ENCODE measurements at regions not wholly inside any gene's neighbourhood (a gene's known extent, or its start where the extent isn't known, plus 50 kb on each side); places are given as distances from the start of the nearest gene placed in this dataset.

DNA sequence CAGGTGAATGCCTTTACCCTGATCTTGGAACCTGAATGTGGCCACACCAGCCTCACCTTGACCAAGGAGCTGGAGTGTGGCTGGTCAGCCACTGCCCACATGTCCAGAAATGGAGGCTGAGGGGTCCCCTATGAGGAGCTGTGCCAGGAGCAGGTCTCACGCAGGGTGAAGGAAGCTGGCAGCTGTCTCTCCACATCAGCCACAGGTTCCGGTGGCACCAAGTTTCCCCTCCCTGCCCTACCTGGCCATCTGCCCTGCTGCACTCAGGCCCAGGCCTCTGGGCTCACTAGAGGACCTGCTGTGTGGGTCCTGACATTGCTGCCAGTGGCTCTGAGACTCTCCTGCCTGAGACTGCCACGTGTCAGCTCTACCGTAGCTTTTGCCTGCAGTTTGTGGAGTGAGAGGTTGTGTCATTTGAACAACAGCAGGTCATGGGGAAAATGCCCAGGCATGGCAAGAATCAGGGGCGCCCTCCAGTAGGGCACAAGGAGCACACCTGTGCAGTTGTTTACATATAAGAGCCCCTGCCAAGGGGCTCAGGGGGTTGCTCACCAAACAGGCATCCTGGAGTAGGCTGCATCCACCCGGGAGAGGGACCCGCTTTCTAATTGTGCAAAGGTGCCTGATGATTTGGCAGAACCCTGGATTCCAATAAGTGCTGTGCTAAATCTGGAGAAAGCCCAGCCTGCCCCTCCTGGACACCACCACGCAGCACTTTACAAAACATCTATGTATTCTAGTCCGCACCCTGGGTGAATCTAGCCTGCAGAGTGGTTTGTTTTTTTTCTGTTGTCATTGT lies 258.5 kb upstream of the TLE3 start:
- Histone ChIP-seq H3K9me3 (no peaks in the 10 kb centered on the region), H3K27ac (no peak overlapping the region), H3K27me3 (ENCODE audit: low read depth) (peaks cover 6% of the 10 kb centered on the region), H3K4me3 (no peak overlapping the region), H3K4me1 (no peaks in the 10 kb centered on the region), H3K36me3 (no peaks in the 10 kb centered on the region)
- intact Hi-C loops (cut with DNase I), result no loop called here
- TF ChIP-seq, protein P1, sequence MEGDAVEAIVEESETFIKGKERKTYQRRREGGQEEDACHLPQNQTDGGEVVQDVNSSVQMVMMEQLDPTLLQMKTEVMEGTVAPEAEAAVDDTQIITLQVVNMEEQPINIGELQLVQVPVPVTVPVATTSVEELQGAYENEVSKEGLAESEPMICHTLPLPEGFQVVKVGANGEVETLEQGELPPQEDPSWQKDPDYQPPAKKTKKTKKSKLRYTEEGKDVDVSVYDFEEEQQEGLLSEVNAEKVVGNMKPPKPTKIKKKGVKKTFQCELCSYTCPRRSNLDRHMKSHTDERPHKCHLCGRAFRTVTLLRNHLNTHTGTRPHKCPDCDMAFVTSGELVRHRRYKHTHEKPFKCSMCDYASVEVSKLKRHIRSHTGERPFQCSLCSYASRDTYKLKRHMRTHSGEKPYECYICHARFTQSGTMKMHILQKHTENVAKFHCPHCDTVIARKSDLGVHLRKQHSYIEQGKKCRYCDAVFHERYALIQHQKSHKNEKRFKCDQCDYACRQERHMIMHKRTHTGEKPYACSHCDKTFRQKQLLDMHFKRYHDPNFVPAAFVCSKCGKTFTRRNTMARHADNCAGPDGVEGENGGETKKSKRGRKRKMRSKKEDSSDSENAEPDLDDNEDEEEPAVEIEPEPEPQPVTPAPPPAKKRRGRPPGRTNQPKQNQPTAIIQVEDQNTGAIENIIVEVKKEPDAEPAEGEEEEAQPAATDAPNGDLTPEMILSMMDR (IDR thresholded peaks at IDR 0.05), result no peak
- DNase-seq, result no peak
- peak in 1 of 2 donors; percentile 10 for ATAC-seq

DNA sequence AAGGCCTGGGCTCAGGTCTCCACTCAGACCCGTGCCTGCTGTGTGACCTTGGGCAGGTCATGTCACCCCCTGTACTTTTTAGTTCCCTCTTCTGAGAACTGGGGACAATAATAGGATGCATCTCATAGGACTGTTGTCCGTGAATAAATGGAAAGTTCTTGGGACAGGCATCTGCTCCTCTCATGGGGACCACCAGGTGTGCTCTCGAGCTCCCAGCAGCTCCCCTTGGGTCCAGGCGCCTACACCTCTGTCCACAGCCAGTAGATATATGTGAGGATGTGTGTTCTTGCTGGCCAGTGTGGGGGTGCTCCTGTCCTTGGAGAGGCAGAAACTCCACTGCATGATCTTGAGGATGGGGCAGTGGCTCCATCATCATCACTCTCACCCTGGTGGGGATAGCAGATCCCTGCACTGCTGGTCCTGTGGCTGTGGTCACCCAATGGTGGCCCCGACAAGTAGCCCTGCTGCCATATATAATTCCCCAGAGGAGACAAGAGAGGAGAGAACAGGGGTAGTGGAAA lies 257.6 kb upstream of the TLE3 start:
- ATAC-seq (no peak), DNase-seq (no peak)
- no peaks in the 10 kb centered on the region for H3K4me1 ChIP-seq
- H3K36me3 ChIP-seq, result no peaks in the 10 kb centered on the region
- no peaks in the 10 kb centered on the region for H3K9me3 ChIP-seq
- H3K27me3 ChIP-seq (ENCODE audit: low read depth), result peaks cover 6% of the 10 kb centered on the region
- TF ChIP-seq, protein P1 (IDR thresholded peaks at IDR 0.05), result no peak
- no peak overlapping the region for H3K27ac ChIP-seq
- intact Hi-C loops (cut with DNase I), result no loop called here
- H3K4me3 ChIP-seq, result no peak overlapping the region

DNA sequence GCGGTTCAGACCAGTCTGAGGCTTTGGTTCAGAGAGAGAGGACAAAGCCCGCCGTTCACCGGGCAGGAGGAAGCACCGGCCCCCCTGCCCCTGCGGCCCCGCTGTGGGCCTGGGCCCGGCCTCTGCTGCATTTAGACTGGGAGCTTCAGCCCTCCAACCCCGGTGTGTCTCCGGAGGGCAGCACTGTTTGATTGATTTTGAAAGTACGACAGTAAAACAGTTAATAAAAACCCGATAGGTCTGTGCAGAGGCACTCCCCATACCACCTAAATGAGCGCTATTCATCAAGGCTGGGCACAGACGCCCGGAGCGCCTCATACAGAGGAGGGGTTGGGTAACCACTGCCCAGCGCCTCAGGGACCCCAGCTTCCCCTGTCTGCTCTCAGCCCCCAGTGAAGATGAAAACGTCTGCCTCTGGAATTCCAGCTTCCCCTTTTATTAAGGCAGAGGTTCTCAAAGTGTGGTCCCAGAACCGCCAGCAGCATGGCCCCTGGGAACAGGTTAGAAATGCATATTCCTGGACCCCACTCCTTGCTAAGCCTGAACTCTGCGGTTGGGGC lies 256.7 kb upstream of the TLE3 start:
- Histone ChIP-seq H3K27me3 (ENCODE audit: low read depth) (peaks cover 6% of the 10 kb centered on the region), H3K9me3 (no peaks in the 10 kb centered on the region), H3K27ac (no peak overlapping the region), H3K4me1 (peaks cover 4% of the 10 kb centered on the region), H3K4me3 (no peak overlapping the region), H3K36me3 (no peaks in the 10 kb centered on the region)
- TF ChIP-seq, protein P1 (IDR thresholded peaks at IDR 0.05), result no peak
- no peak for ATAC-seq
- DNase-seq, result no peak
- intact Hi-C loops (cut with DNase I), result no loop called here

DNA sequence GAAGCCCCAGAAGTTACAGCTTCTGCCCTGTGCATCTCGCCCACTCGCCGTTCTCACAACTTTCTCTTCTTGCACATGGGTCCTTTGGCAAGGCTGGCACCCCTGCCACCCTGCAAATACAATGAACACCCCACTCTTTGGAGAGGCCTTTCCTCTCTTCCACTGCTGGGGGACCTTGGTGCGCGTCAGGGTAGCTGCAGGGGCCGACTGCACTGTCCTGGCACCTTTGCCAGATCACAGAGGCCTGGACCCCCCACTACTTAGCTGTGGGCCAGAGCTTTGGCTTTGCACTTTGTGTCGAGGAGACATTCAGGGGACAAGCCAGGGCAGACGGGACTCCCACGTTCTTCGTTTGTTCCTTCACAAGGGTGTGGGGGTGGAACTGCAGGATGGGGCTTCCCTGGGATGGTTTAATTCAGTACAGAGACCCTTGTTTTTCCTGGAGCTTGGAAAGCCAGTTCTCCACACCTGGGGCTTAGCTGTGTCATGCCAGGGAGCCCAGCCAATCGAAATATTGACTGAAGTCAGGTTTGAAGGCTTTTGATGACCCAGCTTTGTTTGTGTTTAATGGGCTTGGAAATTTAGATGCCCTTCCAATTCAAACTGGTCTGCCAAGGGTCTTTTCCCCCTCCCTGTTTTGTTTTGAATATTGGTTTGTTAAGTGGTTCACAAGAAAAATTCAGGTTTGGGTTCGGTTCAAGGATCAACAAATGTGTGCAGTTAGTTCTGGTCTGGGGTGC lies 256.1 kb upstream of the TLE3 start:
- H3K9me3 ChIP-seq, result no peaks in the 10 kb centered on the region
- ATAC-seq, result no peak
- H3K36me3 ChIP-seq, result no peaks in the 10 kb centered on the region
- intact Hi-C loops (cut with DNase I), result no loop called here
- H3K4me3 ChIP-seq, result no peak overlapping the region
- no peak for DNase-seq
- H3K27me3 ChIP-seq (ENCODE audit: low read depth), result peaks cover 6% of the 10 kb centered on the region
- no peak overlapping the region for H3K27ac ChIP-seq
- TF ChIP-seq, protein P1 (IDR thresholded peaks at IDR 0.05), result no peak
- H3K4me1 ChIP-seq, result peaks cover 11% of the 10 kb centered on the region

DNA sequence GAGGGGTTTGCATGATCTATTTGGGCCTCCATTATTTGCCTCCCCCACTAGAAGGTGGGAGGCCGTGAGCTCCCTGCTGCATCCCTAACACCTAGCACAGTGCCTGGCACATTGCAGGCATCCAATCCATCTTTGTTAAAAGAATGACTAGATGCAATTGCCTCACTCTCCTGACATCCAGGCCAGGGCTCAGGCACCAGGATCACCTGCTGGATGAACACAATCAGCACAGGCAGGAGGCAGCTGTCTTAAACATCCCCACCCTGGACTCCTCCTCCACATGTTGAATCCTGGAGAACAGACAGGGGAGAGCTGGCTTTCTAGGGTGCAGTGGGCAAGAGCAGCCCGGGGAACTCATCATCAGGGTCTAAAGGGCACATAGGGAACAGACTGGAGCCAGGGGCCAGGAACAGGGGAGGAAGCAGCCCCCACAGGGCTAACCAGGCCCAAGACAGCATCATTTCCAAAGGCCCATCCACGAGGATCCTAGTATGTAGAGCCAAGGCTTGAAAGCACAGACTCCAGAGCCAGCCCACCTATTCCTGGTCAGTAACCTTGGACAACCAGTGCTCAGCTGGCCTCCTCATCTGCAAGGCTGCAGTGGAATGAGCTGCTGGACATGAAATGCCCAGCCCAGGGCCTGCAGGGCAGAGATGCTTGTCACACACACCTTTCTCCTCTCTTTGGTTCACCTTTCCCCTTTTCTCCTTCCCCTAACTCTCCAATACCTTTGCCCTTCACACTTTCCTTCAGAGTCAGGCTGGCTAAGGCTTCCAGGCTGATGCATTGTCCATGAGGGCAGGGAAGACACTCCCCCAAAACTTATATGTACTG lies 254.4 kb upstream of the TLE3 start:
- ATAC-seq (no peak), DNase-seq (no peak)
- H3K9me3 ChIP-seq, result no peaks in the 10 kb centered on the region
- intact Hi-C loops (cut with DNase I), result no loop called here
- no peak overlapping the region for H3K27ac ChIP-seq
- H3K27me3 ChIP-seq (ENCODE audit: low read depth), result peaks cover 6% of the 10 kb centered on the region
- H3K4me3 ChIP-seq, result no peak overlapping the region
- TF ChIP-seq, protein P1 (IDR thresholded peaks at IDR 0.05), result no peak
- H3K36me3 ChIP-seq, result no peaks in the 10 kb centered on the region
- peaks cover 26% of the 10 kb centered on the region for H3K4me1 ChIP-seq

Measured in lower lobe of right lung (tissue), 2 donors.